Epithelial cell of proximal tubule (primary cell): ENCODE measurements at regions not wholly inside any gene's neighbourhood (a gene's known extent, or its start where the extent isn't known, plus 50 kb on each side); places are given as distances from the start of the nearest gene placed in this dataset.

Source experiments
- DNase-seq: peaks from one replicate; pipeline ENCODE4 v3.0.0-alpha.2; 2011; ENCODE audit warnings: low read depth
- H3K4me3 ChIP-seq: 2 replicates; pipeline ENCODE4 v1.5.1; 2011; ENCODE audit warnings: low read depth, mild to moderate bottlenecking, low read length
- TF ChIP-seq, protein P1 (sequence below): conservative IDR thresholded peaks from 2 replicates; pipeline ENCODE4 v1.5.1; 2012; ENCODE audit warnings: low read depth, mild to moderate bottlenecking, low read length

DNA sequence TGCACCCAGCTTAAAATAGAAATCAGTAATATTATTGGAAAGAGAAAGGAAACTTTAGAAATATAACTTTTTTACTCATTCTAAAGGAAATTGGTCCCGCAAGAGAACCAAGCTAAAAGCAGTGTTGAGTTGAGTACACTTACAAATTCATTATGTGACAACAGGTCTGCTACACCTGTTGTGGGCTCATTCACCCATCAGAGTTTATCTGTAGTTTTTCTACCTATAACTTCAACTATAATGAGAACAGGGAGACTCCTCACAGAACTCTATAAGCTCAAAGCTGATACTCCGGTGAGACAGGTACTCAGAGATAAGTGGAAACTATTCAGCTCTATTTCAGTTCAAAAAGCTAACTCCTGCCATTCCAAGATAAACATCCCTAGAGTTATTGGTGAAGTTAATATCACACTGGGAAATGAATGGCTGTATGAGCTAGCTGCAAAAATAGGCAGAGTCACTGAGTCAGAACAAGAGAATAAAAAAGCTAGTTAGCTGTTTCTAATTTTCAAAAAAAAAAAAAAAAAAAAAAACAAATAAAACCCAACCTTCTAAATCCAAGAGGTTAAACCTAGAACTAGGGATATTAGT, 121.3 kb downstream of the PPP1R3A start:
- no peak for DNase-seq
- no peak overlapping the region for H3K4me3 ChIP-seq
- TF ChIP-seq, protein P1, sequence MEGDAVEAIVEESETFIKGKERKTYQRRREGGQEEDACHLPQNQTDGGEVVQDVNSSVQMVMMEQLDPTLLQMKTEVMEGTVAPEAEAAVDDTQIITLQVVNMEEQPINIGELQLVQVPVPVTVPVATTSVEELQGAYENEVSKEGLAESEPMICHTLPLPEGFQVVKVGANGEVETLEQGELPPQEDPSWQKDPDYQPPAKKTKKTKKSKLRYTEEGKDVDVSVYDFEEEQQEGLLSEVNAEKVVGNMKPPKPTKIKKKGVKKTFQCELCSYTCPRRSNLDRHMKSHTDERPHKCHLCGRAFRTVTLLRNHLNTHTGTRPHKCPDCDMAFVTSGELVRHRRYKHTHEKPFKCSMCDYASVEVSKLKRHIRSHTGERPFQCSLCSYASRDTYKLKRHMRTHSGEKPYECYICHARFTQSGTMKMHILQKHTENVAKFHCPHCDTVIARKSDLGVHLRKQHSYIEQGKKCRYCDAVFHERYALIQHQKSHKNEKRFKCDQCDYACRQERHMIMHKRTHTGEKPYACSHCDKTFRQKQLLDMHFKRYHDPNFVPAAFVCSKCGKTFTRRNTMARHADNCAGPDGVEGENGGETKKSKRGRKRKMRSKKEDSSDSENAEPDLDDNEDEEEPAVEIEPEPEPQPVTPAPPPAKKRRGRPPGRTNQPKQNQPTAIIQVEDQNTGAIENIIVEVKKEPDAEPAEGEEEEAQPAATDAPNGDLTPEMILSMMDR: no peak

DNA sequence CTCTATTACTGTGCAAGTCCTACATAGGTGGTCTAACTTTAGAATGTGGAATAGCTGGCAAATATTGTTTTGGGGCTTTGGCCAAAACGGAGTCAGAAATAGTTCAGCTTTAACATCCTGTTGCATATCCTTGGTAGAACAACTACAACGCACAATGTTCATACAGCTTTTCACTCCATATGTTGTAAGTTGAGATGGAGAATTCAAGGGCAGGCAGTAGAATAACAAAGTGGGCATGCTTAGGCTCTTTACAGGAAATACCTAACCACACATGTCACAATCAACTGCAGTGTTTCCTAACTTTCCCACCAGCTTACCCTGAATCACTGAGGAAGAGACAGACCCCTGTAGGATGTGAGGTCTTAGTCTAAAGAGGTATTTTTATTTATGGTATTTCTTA, 122.3 kb downstream of the PPP1R3A start:
- TF ChIP-seq, protein P1: no peak
- DNase-seq: no peak
- H3K4me3 ChIP-seq: no peak overlapping the region

DNA sequence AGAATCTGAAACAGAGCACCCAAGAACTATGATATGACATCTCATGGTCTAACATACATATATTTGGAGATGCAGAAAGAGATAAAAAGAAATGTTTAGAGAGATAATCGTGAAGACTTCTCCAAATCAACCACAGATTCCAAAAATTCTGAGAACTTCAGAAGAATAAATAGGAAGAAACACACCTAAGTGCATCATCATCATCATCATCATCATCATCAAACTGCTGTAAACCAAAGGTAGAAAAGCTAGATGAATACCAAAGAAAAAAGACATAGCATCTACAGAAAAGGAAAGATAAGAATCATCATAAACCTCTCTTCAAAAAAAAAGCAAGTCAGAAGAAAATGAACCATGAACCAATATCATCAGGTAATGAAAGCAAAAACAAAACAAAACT, 124.2 kb downstream of the PPP1R3A start:
- no peak overlapping the region for H3K4me3 ChIP-seq
- TF ChIP-seq, protein P1: no peak
- DNase-seq: no peak

DNA sequence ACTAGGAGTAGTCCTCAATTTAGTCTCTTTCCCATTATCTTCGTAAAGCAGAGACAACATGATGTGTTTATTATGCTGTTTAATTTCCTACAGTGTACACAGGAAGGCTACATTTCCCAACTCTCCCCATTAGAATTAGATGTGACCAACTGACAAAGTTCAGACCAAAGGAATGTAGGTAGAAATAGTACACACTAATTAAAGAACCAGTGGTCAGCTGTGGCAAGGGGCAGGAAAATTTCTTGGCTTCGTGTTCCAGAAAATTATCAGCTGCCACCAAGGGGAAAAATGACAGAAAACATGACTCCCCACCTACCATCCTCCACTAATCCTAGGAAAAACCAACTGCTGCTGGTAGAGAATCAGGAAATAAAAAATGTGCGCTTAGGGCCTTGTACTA, 125.6 kb downstream of the PPP1R3A start:
- TF ChIP-seq, protein P1: no peak
- H3K4me3 ChIP-seq: no peak overlapping the region
- DNase-seq: no peak

DNA sequence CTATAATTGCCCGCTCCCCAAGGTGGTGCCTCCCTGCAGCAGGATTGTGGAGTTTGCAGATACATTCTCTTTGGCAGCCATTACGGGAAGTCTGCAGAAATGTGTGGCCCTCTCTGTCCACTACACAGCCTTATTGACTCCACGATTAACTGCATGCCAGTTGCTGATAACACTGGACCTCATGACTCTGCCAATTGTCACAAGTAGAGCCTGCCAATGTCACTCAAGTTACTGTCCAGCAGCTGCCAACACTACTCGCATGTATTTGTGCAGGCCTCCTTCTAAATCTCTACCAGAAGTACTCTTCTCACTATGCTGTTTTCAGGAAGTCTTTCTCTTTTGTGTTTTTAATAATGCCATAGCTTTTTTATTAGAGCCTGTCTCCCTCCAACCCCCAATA, 128.8 kb downstream of the PPP1R3A start:
- DNase-seq: no peak
- TF ChIP-seq, protein P1: no peak

DNA sequence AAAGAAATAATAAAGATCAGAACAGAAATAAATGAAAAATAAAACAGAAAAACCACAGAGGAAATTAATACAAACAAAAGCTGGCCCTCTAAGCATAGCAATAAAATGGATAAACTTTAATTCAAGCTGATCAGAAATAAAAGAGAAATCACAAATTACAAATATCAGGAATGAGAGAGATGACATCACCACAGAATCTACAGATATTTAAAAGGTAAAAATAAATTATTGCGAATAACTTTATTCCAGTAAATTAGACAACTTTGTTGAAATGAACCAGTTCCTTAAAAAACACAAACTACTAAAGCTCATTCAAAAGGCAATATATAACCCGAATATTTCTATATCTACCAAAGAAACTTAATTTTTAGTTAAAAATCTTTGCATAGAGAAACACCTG, 131.7 kb downstream of the PPP1R3A start:
- H3K4me3 ChIP-seq: no peak overlapping the region
- no peak for DNase-seq
- TF ChIP-seq, protein P1: no peak

More for the DNA sequence above, 128.8 kb downstream of the PPP1R3A start:
- H3K4me3 ChIP-seq: no peak overlapping the region

DNA sequence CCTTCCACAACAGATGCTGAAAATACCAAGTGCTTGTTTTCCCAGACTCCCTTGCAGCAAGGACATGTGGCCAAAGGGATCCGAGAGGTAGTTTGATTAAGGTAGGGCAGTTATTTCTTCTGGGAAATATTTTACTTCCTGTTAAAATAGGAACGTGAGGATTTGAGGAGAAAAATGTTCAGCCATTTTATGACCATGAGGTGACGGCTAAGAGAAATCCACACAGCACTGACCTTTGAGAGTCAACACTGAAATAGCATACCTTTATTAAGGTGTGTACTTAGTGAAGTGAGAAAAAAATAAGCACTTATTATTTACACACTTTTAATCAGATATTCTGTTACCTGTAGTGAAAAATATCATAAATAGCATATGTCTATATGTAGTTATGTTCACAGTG, 133.9 kb downstream of the PPP1R3A start:
- H3K4me3 ChIP-seq: no peak overlapping the region
- TF ChIP-seq, protein P1: no peak
- DNase-seq: no peak
